ENCODE measurements at regions not wholly inside any gene's neighbourhood (a gene's known extent, or its start where the extent isn't known, plus 50 kb on each side); places are given as distances from the start of the nearest gene placed in this dataset.

GRCh38 chr4:98781641-98782357, 123.4 kb upstream of the TSPAN5 start:
- Mint-ChIP-seq H3K4me1 (no peaks in the 10 kb centered on the region), H3K27ac (no peak overlapping the region), H3K9me3 (no peaks in the 10 kb centered on the region), H3K36me3 (no peaks in the 10 kb centered on the region), H3K4me3 (no peak overlapping the region), H3K27me3 (no peaks in the 10 kb centered on the region)
- no peak for DNase-seq

GRCh38 chr4:98780926-98781325, 122.5 kb upstream of the TSPAN5 start:
- Mint-ChIP-seq H3K36me3 (no peaks in the 10 kb centered on the region), H3K27ac (no peak overlapping the region), H3K4me3 (no peak overlapping the region), H3K9me3 (no peaks in the 10 kb centered on the region), H3K27me3 (no peaks in the 10 kb centered on the region), H3K4me1 (no peaks in the 10 kb centered on the region)
- no peak for DNase-seq

GRCh38 chr4:98779088-98779487, 120.7 kb upstream of the TSPAN5 start:
- no peaks in the 10 kb centered on the region for H3K36me3 Mint-ChIP-seq
- H3K9me3 Mint-ChIP-seq = no peaks in the 10 kb centered on the region
- no peaks in the 10 kb centered on the region for H3K27me3 Mint-ChIP-seq
- no peak for DNase-seq
- H3K4me3 Mint-ChIP-seq = no peak overlapping the region
- no peaks in the 10 kb centered on the region for H3K4me1 Mint-ChIP-seq
- H3K27ac Mint-ChIP-seq = no peak overlapping the region

GRCh38 chr4:98778206-98778605, 119.8 kb upstream of the TSPAN5 start:
- H3K4me1 Mint-ChIP-seq = no peaks in the 10 kb centered on the region
- H3K9me3 Mint-ChIP-seq = no peaks in the 10 kb centered on the region
- H3K4me3 Mint-ChIP-seq = no peak overlapping the region
- H3K27me3 Mint-ChIP-seq = no peaks in the 10 kb centered on the region
- no peaks in the 10 kb centered on the region for H3K36me3 Mint-ChIP-seq
- DNase-seq = no peak
- no peak overlapping the region for H3K27ac Mint-ChIP-seq

- H3K4me1 Mint-ChIP-seq = peaks cover 3% of the 10 kb centered on the region
- no peaks in the 10 kb centered on the region for H3K36me3 Mint-ChIP-seq
- no peaks in the 10 kb centered on the region for H3K9me3 Mint-ChIP-seq
- no peak overlapping the region for H3K4me3 Mint-ChIP-seq
- no peaks in the 10 kb centered on the region for H3K27me3 Mint-ChIP-seq
- no peak overlapping the region for H3K27ac Mint-ChIP-seq
- no peak for DNase-seq
These were observed 117.3 kb upstream of the TSPAN5 start for GRCh38 chr4:98775672-98776071.

GRCh38 chr4:98773638-98774037, 115.2 kb upstream of the TSPAN5 start:
- H3K36me3 Mint-ChIP-seq = no peaks in the 10 kb centered on the region
- H3K4me1 Mint-ChIP-seq = peaks cover 3% of the 10 kb centered on the region
- no peak overlapping the region for H3K27ac Mint-ChIP-seq
- peaks cover 4% of the 10 kb centered on the region for H3K9me3 Mint-ChIP-seq
- no peaks in the 10 kb centered on the region for H3K27me3 Mint-ChIP-seq
- DNase-seq = no peak
- no peak overlapping the region for H3K4me3 Mint-ChIP-seq

- no peak for DNase-seq
- no peaks in the 10 kb centered on the region for H3K36me3 Mint-ChIP-seq
- peaks cover 7% of the 10 kb centered on the region for H3K9me3 Mint-ChIP-seq
- H3K27me3 Mint-ChIP-seq = no peaks in the 10 kb centered on the region
- H3K4me3 Mint-ChIP-seq = no peak overlapping the region
- H3K4me1 Mint-ChIP-seq = peaks cover 3% of the 10 kb centered on the region
- no peak overlapping the region for H3K27ac Mint-ChIP-seq
These were observed 113.7 kb upstream of the TSPAN5 start for GRCh38 chr4:98771959-98772632.

GRCh38 chr4:98765771-98766170, 107.4 kb upstream of the TSPAN5 start:
- DNase-seq = no peak
- peaks cover 7% of the 10 kb centered on the region for H3K36me3 Mint-ChIP-seq
- H3K4me3 Mint-ChIP-seq = no peak overlapping the region
- H3K27me3 Mint-ChIP-seq = no peaks in the 10 kb centered on the region
- no peak overlapping the region for H3K27ac Mint-ChIP-seq
- peaks cover 17% of the 10 kb centered on the region for H3K9me3 Mint-ChIP-seq
- no peaks in the 10 kb centered on the region for H3K4me1 Mint-ChIP-seq

- Mint-ChIP-seq H3K4me3 (no peak overlapping the region), H3K27me3 (no peaks in the 10 kb centered on the region), H3K9me3 (no peaks in the 10 kb centered on the region), H3K4me1 (no peaks in the 10 kb centered on the region), H3K27ac (no peak overlapping the region), H3K36me3 (no peaks in the 10 kb centered on the region)
- no peak for DNase-seq
These were observed 99.8 kb upstream of the TSPAN5 start for GRCh38 chr4:98758182-98758581.

GRCh38 chr4:98754736-98755135, 96.3 kb upstream of the TSPAN5 start:
- H3K9me3 Mint-ChIP-seq = no peaks in the 10 kb centered on the region
- H3K27me3 Mint-ChIP-seq = no peaks in the 10 kb centered on the region
- H3K27ac Mint-ChIP-seq = no peak overlapping the region
- no peaks in the 10 kb centered on the region for H3K4me1 Mint-ChIP-seq
- H3K36me3 Mint-ChIP-seq = no peaks in the 10 kb centered on the region
- H3K4me3 Mint-ChIP-seq = no peak overlapping the region
- no peak for DNase-seq

GRCh38 chr4:98749206-98749605, 90.8 kb upstream of the TSPAN5 start:
- no peak overlapping the region for H3K4me3 Mint-ChIP-seq
- H3K4me1 Mint-ChIP-seq = peaks cover 1% of the 10 kb centered on the region
- H3K36me3 Mint-ChIP-seq = no peaks in the 10 kb centered on the region
- H3K27me3 Mint-ChIP-seq = no peaks in the 10 kb centered on the region
- DNase-seq = no peak
- H3K9me3 Mint-ChIP-seq = no peaks in the 10 kb centered on the region
- no peak overlapping the region for H3K27ac Mint-ChIP-seq

GRCh38 chr4:98748609-98749008, 90.2 kb upstream of the TSPAN5 start:
- no peaks in the 10 kb centered on the region for H3K36me3 Mint-ChIP-seq
- peaks cover 2% of the 10 kb centered on the region for H3K4me1 Mint-ChIP-seq
- no peaks in the 10 kb centered on the region for H3K9me3 Mint-ChIP-seq
- DNase-seq = no peak
- H3K27ac Mint-ChIP-seq = no peak overlapping the region
- H3K4me3 Mint-ChIP-seq = no peak overlapping the region
- H3K27me3 Mint-ChIP-seq = no peaks in the 10 kb centered on the region

- Mint-ChIP-seq H3K27ac (no peak overlapping the region), H3K27me3 (no peaks in the 10 kb centered on the region), H3K4me1 (peaks cover 2% of the 10 kb centered on the region), H3K9me3 (no peaks in the 10 kb centered on the region), H3K4me3 (no peak overlapping the region), H3K36me3 (no peaks in the 10 kb centered on the region)
- DNase-seq = no peak
These were observed 89.1 kb upstream of the TSPAN5 start for GRCh38 chr4:98747393-98748091.

GRCh38 chr4:98746936-98747335, 88.5 kb upstream of the TSPAN5 start:
- Mint-ChIP-seq H3K4me1 (peaks cover 2% of the 10 kb centered on the region), H3K27ac (no peak overlapping the region), H3K27me3 (no peaks in the 10 kb centered on the region), H3K9me3 (no peaks in the 10 kb centered on the region), H3K36me3 (no peaks in the 10 kb centered on the region), H3K4me3 (no peak overlapping the region)
- DNase-seq = no peak

GRCh38 chr4:98746530-98746929, 88.1 kb upstream of the TSPAN5 start:
- H3K36me3 Mint-ChIP-seq = no peaks in the 10 kb centered on the region
- no peaks in the 10 kb centered on the region for H3K27me3 Mint-ChIP-seq
- peaks cover 2% of the 10 kb centered on the region for H3K4me1 Mint-ChIP-seq
- H3K9me3 Mint-ChIP-seq = no peaks in the 10 kb centered on the region
- no peak overlapping the region for H3K4me3 Mint-ChIP-seq
- DNase-seq = no peak
- H3K27ac Mint-ChIP-seq = no peak overlapping the region

GRCh38 chr4:98745366-98745765, 87.0 kb upstream of the TSPAN5 start:
- H3K36me3 Mint-ChIP-seq = no peaks in the 10 kb centered on the region
- H3K27me3 Mint-ChIP-seq = no peaks in the 10 kb centered on the region
- no peak for DNase-seq
- no peaks in the 10 kb centered on the region for H3K9me3 Mint-ChIP-seq
- no peak overlapping the region for H3K27ac Mint-ChIP-seq
- peaks cover 2% of the 10 kb centered on the region for H3K4me1 Mint-ChIP-seq
- no peak overlapping the region for H3K4me3 Mint-ChIP-seq
